SU-DHL-6 (cell line): ENCODE measurements at regions not wholly inside any gene's neighbourhood (a gene's known extent, or its start where the extent isn't known, plus 50 kb on each side); places are given as distances from the start of the nearest gene placed in this dataset.

Source experiments
- H2AFZ ChIP-seq: fragments of 200-600 bp; sonication (generic); 2 replicates; pipeline ENCODE4 v1.6.1; 2014; ENCODE audit warnings: low read depth, mild to moderate bottlenecking, moderate library complexity, mixed read lengths, antibody characterized with exemption, low read length; ENCODE audit not compliant: severe bottlenecking
- H3F3A ChIP-seq: fragments of 200-600 bp; shearing (Covaris generic); 2 replicates; pipeline ENCODE4 v1.6.0; 2016; ENCODE audit warnings: antibody characterized with exemption, mild to moderate bottlenecking; ENCODE audit not compliant: insufficient read depth
- H3K27ac ChIP-seq: fragments of 200-600 bp; sonication (generic); 2 replicates; pipeline ENCODE4 v1.5.1; 2016; ENCODE audit warnings: low read depth, mild to moderate bottlenecking, low read length, moderate library complexity, mixed read lengths
- H3K27me3 ChIP-seq: fragments of 200-600 bp; sonication (generic), shearing (Covaris generic); 2 replicates; pipeline ENCODE4 v1.6.0; 2014; ENCODE audit warnings: mild to moderate bottlenecking, low read length
- H3K36me3 ChIP-seq: fragments of 200-600 bp; sonication (generic); 2 replicates; pipeline ENCODE4 v1.6.1; 2014; ENCODE audit warnings: mild to moderate bottlenecking, low read length, mixed read lengths
- H3K4me2 ChIP-seq: fragments of 300-600, 200-600 bp; shearing (Covaris generic), sonication (generic); 2 replicates; pipeline ENCODE4 v1.6.0; 2014; ENCODE audit warnings: low read length, low read depth, mild to moderate bottlenecking; ENCODE audit not compliant: poor library complexity, severe bottlenecking
- H3K4me3 ChIP-seq: fragments of 200-600 bp; sonication (generic); 2 replicates; pipeline ENCODE4 v1.5.1; 2014; ENCODE audit warnings: antibody characterized with exemption, low read length, mild to moderate bottlenecking, mixed read lengths; ENCODE audit not compliant: insufficient read depth, poor library complexity, severe bottlenecking
- H3K79me2 ChIP-seq: fragments of 200-600 bp; sonication (generic); 2 replicates; pipeline ENCODE4 v1.6.1; 2014; ENCODE audit warnings: mild to moderate bottlenecking, low read length, moderate library complexity; ENCODE audit not compliant: insufficient read depth
- H3K9ac ChIP-seq: fragments of 200-600 bp; sonication (generic); 2 replicates; pipeline ENCODE4 v1.7.0; 2014; ENCODE audit warnings: mild to moderate bottlenecking, low read length
- H3K9me2 ChIP-seq: fragments of 200-600 bp; sonication (generic); replicated peaks from 2 replicates; pipeline ENCODE4 v1.6.1; 2014; ENCODE audit warnings: low read length; ENCODE audit not compliant: insufficient read depth
- H3K9me3 ChIP-seq: fragments of 200-600 bp; sonication (generic); 2 replicates; pipeline ENCODE4 v1.6.1; 2014; ENCODE audit warnings: low read length, mixed read lengths; ENCODE audit not compliant: insufficient read depth
- H4K20me1 ChIP-seq: fragments of 200-600 bp; sonication (generic); 2 replicates; pipeline ENCODE4 v1.6.1; 2014; ENCODE audit warnings: low read depth, mild to moderate bottlenecking, antibody characterized with exemption, low read length, moderate library complexity, mixed read lengths
- EZH2phosphoT487 ChIP-seq: fragments of 200-600 bp; sonication (generic), shearing (Covaris generic); conservative IDR thresholded peaks from 2 replicates; pipeline ENCODE4 v1.6.1; 2018; ENCODE audit warnings: mild to moderate bottlenecking, antibody characterized with exemption, low read length, moderate library complexity, mixed read lengths
- TF ChIP-seq, protein P1 (sequence below): fragments of 200-600 bp; sonication (generic); IDR thresholded peaks from one replicate; pipeline ENCODE4 v1.5.1; 2017; ENCODE audit warnings: antibody characterized with exemption, mild to moderate bottlenecking, low read length, moderate library complexity; ENCODE audit not compliant: insufficient read depth, poor library complexity, severe bottlenecking

DNA sequence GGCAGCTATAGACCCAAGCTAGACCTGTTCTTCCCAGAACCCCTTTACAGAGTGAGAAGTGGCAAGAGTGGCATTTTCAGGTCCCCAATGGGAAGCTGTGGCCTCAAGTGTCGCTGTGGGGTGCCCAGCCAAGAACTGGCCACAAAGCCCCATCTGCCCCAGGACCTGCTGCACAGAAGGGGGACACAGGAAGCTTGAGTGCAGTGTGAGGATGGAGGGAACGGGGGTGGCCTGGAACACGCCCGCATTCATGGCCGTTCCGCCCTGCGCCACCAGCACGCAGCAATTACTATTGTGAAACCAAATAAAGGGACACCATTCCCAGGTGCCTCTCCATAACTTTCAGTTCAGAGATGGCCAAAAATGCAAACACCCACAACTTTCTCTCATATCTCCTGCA is 237.6 kb upstream of the TCERG1L start:
- Histone ChIP-seq H3K9me2 (no peaks in the 10 kb centered on the region), H4K20me1 (no peaks in the 10 kb centered on the region), H3F3A (no peaks in the 10 kb centered on the region), H3K27ac (no peak overlapping the region), H3K79me2 (no peaks in the 10 kb centered on the region), H3K36me3 (no peaks in the 10 kb centered on the region), H2AFZ (no peak overlapping the region), H3K9me3 (no peaks in the 10 kb centered on the region), H3K9ac (no peak overlapping the region), H3K27me3 (no peaks in the 10 kb centered on the region), H3K4me3 (no peak overlapping the region), H3K4me2 (no peak overlapping the region)
- TF ChIP-seq, protein P1, sequence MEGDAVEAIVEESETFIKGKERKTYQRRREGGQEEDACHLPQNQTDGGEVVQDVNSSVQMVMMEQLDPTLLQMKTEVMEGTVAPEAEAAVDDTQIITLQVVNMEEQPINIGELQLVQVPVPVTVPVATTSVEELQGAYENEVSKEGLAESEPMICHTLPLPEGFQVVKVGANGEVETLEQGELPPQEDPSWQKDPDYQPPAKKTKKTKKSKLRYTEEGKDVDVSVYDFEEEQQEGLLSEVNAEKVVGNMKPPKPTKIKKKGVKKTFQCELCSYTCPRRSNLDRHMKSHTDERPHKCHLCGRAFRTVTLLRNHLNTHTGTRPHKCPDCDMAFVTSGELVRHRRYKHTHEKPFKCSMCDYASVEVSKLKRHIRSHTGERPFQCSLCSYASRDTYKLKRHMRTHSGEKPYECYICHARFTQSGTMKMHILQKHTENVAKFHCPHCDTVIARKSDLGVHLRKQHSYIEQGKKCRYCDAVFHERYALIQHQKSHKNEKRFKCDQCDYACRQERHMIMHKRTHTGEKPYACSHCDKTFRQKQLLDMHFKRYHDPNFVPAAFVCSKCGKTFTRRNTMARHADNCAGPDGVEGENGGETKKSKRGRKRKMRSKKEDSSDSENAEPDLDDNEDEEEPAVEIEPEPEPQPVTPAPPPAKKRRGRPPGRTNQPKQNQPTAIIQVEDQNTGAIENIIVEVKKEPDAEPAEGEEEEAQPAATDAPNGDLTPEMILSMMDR: no peak
- no peak for TF ChIP-seq EZH2phosphoT487

GRCh38 chr10:131553121-131553520 is 241.6 kb upstream of the TCERG1L start:
- Histone ChIP-seq H3K36me3 (no peaks in the 10 kb centered on the region), H3K27ac (no peak overlapping the region), H3K4me3 (no peak overlapping the region), H3K79me2 (no peaks in the 10 kb centered on the region), H3K9ac (no peak overlapping the region), H3K9me3 (no peaks in the 10 kb centered on the region), H3K4me2 (no peak overlapping the region), H3F3A (no peaks in the 10 kb centered on the region), H3K9me2 (no peaks in the 10 kb centered on the region), H4K20me1 (no peaks in the 10 kb centered on the region), H3K27me3 (no peaks in the 10 kb centered on the region), H2AFZ (no peak overlapping the region)
- TF ChIP-seq, protein P1: no peak
- no peak for TF ChIP-seq EZH2phosphoT487

GRCh38 chr10:131553581-131553980 is 242.1 kb upstream of the TCERG1L start:
- Histone ChIP-seq H3K27ac (no peak overlapping the region), H3K4me2 (no peak overlapping the region), H3K27me3 (no peaks in the 10 kb centered on the region), H3K9ac (no peak overlapping the region), H4K20me1 (no peaks in the 10 kb centered on the region), H2AFZ (no peak overlapping the region), H3K9me3 (no peaks in the 10 kb centered on the region), H3F3A (no peaks in the 10 kb centered on the region), H3K36me3 (no peaks in the 10 kb centered on the region), H3K9me2 (no peaks in the 10 kb centered on the region), H3K79me2 (no peaks in the 10 kb centered on the region), H3K4me3 (no peak overlapping the region)
- no peak for TF ChIP-seq EZH2phosphoT487
- TF ChIP-seq, protein P1: no peak

GRCh38 chr10:131554821-131555220 is 243.3 kb upstream of the TCERG1L start:
- no peak overlapping the region for H3K4me3 ChIP-seq
- H2AFZ ChIP-seq: no peak overlapping the region
- no peak overlapping the region for H3K27ac ChIP-seq
- no peaks in the 10 kb centered on the region for H3K9me2 ChIP-seq
- no peaks in the 10 kb centered on the region for H3K27me3 ChIP-seq
- H3K9me3 ChIP-seq: no peaks in the 10 kb centered on the region
- TF ChIP-seq EZH2phosphoT487: no peak
- TF ChIP-seq, protein P1: no peak
- no peak overlapping the region for H3K4me2 ChIP-seq
- H3F3A ChIP-seq: no peaks in the 10 kb centered on the region
- H4K20me1 ChIP-seq: no peaks in the 10 kb centered on the region
- H3K36me3 ChIP-seq: no peaks in the 10 kb centered on the region
- H3K79me2 ChIP-seq: no peaks in the 10 kb centered on the region
- H3K9ac ChIP-seq: no peak overlapping the region
